ENCODE measurements at regions not wholly inside any gene's neighbourhood (a gene's known extent, or its start where the extent isn't known, plus 50 kb on each side); places are given as distances from the start of the nearest gene placed in this dataset.

DNA sequence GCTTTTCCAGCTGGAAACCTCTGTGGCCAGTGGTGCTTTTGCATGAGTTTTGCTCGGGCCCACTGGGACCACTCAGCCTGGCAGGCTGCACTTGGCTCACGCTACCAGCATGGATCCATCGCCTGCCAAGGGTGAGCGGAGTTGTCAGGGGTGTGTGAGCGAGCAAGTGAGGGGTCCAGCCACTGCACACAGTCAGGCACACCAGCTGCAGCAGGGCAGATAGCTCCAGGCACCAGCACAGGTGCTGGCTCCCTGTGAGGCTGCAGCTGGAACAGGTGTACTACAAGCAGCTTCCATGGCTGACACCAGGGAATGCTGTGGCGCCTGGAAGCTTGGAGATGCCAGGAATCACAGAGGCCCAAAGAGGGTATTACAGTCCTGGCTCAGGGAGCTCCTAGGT, 391.2 kb upstream of the SGCD start:
- TF ChIP-seq POLR2A (IDR thresholded peaks at IDR 0.05; ENCODE audit: borderline replicate concordance, extremely low read depth, insufficient read depth, insufficient read length) (no peak), CEBPB (IDR thresholded peaks at IDR 0.05; ENCODE audit: low read depth) (no peak), SRF (IDR thresholded peaks at IDR 0.05; ENCODE audit: low read depth) (no peak), EZH2 (IDR thresholded peaks at IDR 0.05) (no peak), CTCF (IDR thresholded peaks at IDR 0.05 in 2 of 3, conservative IDR thresholded peaks at IDR 0.05 in 1 of 3; ENCODE audit: borderline replicate concordance in 1 of 3, insufficient read depth in 1 of 3, low read depth in 2 of 3, low read length in 2 of 3) (no peak), ZNF274 (IDR thresholded peaks at IDR 0.05; ENCODE audit: low read depth, low read length) (no peak), CBX3 (IDR thresholded peaks at IDR 0.05; ENCODE audit: low read depth) (no peak), REST (IDR thresholded peaks at IDR 0.05; ENCODE audit: low read depth) (no peak), ATF3 (IDR thresholded peaks at IDR 0.05) (no peak)
- TF ChIP-seq, protein P1, sequence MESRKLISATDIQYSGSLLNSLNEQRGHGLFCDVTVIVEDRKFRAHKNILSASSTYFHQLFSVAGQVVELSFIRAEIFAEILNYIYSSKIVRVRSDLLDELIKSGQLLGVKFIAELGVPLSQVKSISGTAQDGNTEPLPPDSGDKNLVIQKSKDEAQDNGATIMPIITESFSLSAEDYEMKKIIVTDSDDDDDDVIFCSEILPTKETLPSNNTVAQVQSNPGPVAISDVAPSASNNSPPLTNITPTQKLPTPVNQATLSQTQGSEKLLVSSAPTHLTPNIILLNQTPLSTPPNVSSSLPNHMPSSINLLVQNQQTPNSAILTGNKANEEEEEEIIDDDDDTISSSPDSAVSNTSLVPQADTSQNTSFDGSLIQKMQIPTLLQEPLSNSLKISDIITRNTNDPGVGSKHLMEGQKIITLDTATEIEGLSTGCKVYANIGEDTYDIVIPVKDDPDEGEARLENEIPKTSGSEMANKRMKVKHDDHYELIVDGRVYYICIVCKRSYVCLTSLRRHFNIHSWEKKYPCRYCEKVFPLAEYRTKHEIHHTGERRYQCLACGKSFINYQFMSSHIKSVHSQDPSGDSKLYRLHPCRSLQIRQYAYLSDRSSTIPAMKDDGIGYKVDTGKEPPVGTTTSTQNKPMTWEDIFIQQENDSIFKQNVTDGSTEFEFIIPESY (IDR thresholded peaks at IDR 0.05; ENCODE audit: extremely low read depth, insufficient replicate concordance, low read length) = no peak
